Naive thymus-derived CD8-positive, alpha-beta T cell (primary cell): ENCODE measurements at regions not wholly inside any gene's neighbourhood (a gene's known extent, or its start where the extent isn't known, plus 50 kb on each side); places are given as distances from the start of the nearest gene placed in this dataset.

ENCODE experiments used
- ATAC-seq, 2 donors: fragments of 150-1000 bp; cut with Tn5 transposase in 1 of 2; sonication (Bioruptor Pico), chemical (Tn5 transposase) in 1 of 2; 1 replicate in 1 of 2; 2 replicates in 1 of 2; pipeline ENCODE4 v1.10.0; 2021; ENCODE audit warnings: mild to moderate bottlenecking in 2 of 2, moderate library complexity in 2 of 2
- POLR2A ChIA-PET: fragments of 350-600 bp; sonication (Branson Sonifier 250); formaldehyde crosslinking; loops from one replicate; lab custom pipeline; 2021; ENCODE audit warnings: antibody characterized with exemption; lab: Charles Lee
- DNase-seq, 10 donors: peaks; one replicate each; pipeline versions ENCODE4 v3.0.0 to v3.0.0-alpha.2; 2020 to 2022
- H3K27ac Mint-ChIP-seq, 10 donors: one replicate each; pipeline ENCODE4 v1.8.0; 2020 to 2022; ENCODE audit warnings: mild to moderate bottlenecking in 10 of 10, mixed read lengths in 10 of 10, moderate library complexity in 4 of 10, inconsistent platforms in 1 of 10
- H3K27me3 Mint-ChIP-seq, 5 donors: one replicate each; pipeline ENCODE4 v1.8.0; 2021 to 2022; ENCODE audit warnings: mixed read lengths in 5 of 5
- H3K36me3 Mint-ChIP-seq, 3 donors: one replicate each; pipeline ENCODE4 v1.8.0; 2020 to 2022; ENCODE audit warnings: mixed read lengths in 3 of 3, mild to moderate bottlenecking in 2 of 3, inconsistent platforms in 1 of 3
- H3K4me1 Mint-ChIP-seq, 4 donors: one replicate each; pipeline ENCODE4 v1.8.0; 2021 to 2022; ENCODE audit warnings: mixed read lengths in 4 of 4
- H3K4me3 Mint-ChIP-seq, 10 donors: one replicate each; pipeline ENCODE4 v1.8.0; 2020 to 2022; ENCODE audit warnings: mild to moderate bottlenecking in 10 of 10, mixed read lengths in 10 of 10, moderate library complexity in 6 of 10, inconsistent platforms in 1 of 10
- H3K9me3 Mint-ChIP-seq, 9 donors: one replicate each; pipeline ENCODE4 v1.8.0; 2020 to 2022; ENCODE audit warnings: mixed read lengths in 9 of 9, mild to moderate bottlenecking in 3 of 9, inconsistent platforms in 1 of 9, moderate library complexity in 1 of 9

DNA sequence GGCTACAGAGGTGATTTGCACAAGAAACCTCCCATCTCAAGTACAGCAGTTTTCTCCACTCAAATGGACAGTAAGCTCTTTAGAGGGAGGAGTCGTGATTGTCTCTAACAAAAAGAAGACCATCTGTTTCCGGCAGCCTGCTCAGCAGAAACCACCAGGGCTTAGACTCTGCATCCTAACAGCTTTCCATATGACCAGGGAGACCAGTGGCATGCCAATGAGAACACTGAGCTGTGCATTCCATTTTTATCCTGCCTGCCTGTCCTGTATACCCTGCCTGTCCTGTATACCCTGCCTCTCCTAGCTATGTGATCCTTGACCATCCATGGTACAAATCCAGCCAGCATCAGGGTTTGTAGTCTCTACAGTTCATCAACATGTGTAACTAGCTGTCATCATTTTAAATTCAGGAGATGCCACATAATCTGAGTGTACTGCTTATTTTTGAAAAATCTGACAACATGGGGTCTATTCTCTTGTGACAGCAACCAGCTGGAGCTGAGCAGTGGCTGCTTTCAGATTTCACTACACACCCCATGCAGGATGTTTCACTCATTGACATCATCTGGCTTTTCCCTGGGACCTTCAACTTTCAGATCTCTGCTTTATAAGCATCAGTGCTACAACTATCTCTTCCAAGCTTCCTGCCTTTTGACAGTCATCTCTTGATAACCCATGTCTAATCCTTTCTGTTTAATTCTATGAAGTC, 50.5 kb upstream of the POU2AF2 start:
- no peak overlapping the region for H3K27ac Mint-ChIP-seq
- ATAC-seq (no peak), DNase-seq (no peak)
- H3K36me3 Mint-ChIP-seq, result no peaks in the 10 kb centered on the region
- POLR2A ChIA-PET, result no interaction called here
- no peak overlapping the region for H3K4me3 Mint-ChIP-seq
- H3K4me1 Mint-ChIP-seq, result peaks cover 0 to 2% (median 0%) of the 10 kb centered on the region in 4 donors
- H3K27me3 Mint-ChIP-seq, result peaks cover 0 to 14% (median 11%) of the 10 kb centered on the region in 5 donors
- peaks cover 0 to 6% (median 0%) of the 10 kb centered on the region in 9 donors for H3K9me3 Mint-ChIP-seq

- Mint-ChIP-seq H3K27ac (peak overlapping the region in 1 of 10 donors; percentile 21), H3K27me3 (peaks cover 0 to 14% (median 11%) of the 10 kb centered on the region in 5 donors), H3K4me1 (peaks cover 0 to 2% (median 0%) of the 10 kb centered on the region in 4 donors), H3K4me3 (no peak overlapping the region), H3K36me3 (no peaks in the 10 kb centered on the region), H3K9me3 (peaks cover 0 to 6% (median 0%) of the 10 kb centered on the region in 9 donors)
- ATAC-seq (no peak), DNase-seq (no peak)
- POLR2A ChIA-PET, result no interaction called here
These were observed 51.5 kb upstream of the POU2AF2 start for GRCh38 chr11:111193924-111194490.

- Mint-ChIP-seq H3K27ac (no peak overlapping the region), H3K27me3 (peaks cover 4 to 23% (median 9%) of the 10 kb centered on the region in 5 donors), H3K36me3 (no peaks in the 10 kb centered on the region), H3K4me1 (peaks cover 0 to 25% (median 3%) of the 10 kb centered on the region in 4 donors), H3K9me3 (peaks cover 0 to 12% (median 2%) of the 10 kb centered on the region in 9 donors), H3K4me3 (no peak overlapping the region)
- no peak for DNase-seq
- ATAC-seq, result no peak
- POLR2A ChIA-PET, result no interaction called here
These were observed 56.1 kb upstream of the POU2AF2 start for GRCh38 chr11:111189466-111189865.

- Mint-ChIP-seq H3K4me1 (peaks cover 0 to 25% (median 3%) of the 10 kb centered on the region in 4 donors), H3K27ac (no peak overlapping the region), H3K36me3 (no peaks in the 10 kb centered on the region), H3K4me3 (no peak overlapping the region), H3K27me3 (peaks cover 4 to 23% (median 9%) of the 10 kb centered on the region in 5 donors), H3K9me3 (peaks cover 0 to 9% (median 0%) of the 10 kb centered on the region in 9 donors)
- POLR2A ChIA-PET, result no interaction called here
- ATAC-seq (no peak), DNase-seq (no peak)
These were observed 59.1 kb upstream of the POU2AF2 start for GRCh38 chr11:111186308-111186915.

- H3K4me3 Mint-ChIP-seq, result peak overlapping the region in 1 of 10 donors; percentile 24
- POLR2A ChIA-PET, result no interaction called here
- peaks cover 4 to 23% (median 9%) of the 10 kb centered on the region in 5 donors for H3K27me3 Mint-ChIP-seq
- H3K9me3 Mint-ChIP-seq, result peaks cover 0 to 9% (median 0%) of the 10 kb centered on the region in 9 donors
- no peaks in the 10 kb centered on the region for H3K36me3 Mint-ChIP-seq
- peak overlapping the region in 1 of 10 donors; percentile 23 for H3K27ac Mint-ChIP-seq
- peaks cover 0 to 25% (median 2%) of the 10 kb centered on the region in 4 donors for H3K4me1 Mint-ChIP-seq
- DNase-seq, result no peak
- ATAC-seq, result no peak
These were observed 60.3 kb upstream of the POU2AF2 start for GRCh38 chr11:111185266-111185665.

DNA sequence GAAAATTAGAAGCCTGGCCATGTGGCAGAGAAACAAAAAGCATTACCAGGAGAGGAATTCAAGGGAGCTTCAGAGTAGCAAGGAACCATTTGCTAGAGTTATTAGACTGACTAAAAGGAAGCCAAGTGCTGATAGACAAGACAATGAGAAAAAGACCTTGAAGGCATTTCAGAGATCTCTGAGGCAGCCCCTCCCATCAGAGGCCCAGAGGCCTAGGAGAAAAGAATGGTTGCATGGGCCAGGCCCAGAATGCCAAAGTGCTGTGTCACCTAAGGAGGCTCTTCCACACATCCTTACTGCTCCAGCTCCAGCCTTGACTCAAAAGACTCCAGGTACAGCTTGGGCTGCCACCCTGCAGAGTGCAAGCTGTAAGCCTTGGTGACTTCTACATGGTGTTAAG, 61.8 kb upstream of the POU2AF2 start:
- Mint-ChIP-seq H3K27ac (no peak overlapping the region), H3K27me3 (peaks cover 4 to 23% (median 9%) of the 10 kb centered on the region in 5 donors), H3K36me3 (no peaks in the 10 kb centered on the region), H3K4me3 (no peak overlapping the region), H3K9me3 (peaks cover 0 to 9% (median 0%) of the 10 kb centered on the region in 9 donors), H3K4me1 (peaks cover 0 to 35% (median 2%) of the 10 kb centered on the region in 4 donors)
- POLR2A ChIA-PET, result no interaction called here
- ATAC-seq (no peak), DNase-seq (no peak)

DNA sequence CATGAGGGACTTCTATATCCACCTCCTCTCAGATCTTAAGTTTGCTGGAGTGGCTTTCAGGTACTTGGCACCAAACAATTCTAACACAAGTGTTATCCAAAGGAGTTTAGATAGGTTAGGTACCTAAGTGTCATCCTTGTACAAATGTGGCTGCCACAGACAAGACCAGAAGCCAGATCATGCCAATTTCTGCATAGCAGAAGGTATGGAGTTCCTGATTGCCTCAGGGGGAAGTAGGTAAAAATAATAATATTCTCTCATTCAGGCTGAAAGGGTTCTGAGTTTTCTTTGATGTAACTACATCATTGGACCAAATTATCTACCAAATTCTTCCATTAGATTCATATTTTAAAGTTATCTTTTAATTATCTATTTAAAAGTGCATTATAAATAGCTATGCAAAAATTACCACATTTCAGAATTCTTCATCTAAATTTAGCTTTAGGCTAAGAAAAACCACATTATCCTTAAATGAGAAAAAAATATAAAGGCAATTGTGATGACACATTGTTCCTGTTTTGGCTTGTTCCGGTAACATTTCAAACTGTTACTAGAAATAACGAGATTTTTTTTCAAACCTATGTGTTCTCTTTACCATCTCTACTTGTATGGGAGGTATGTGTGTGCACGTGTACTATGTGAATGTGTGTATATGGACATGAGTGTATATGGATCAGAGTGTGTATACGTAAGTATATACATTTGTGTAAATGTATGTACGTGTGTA, 66.2 kb upstream of the POU2AF2 start:
- Mint-ChIP-seq H3K36me3 (no peaks in the 10 kb centered on the region), H3K4me3 (no peak overlapping the region), H3K9me3 (no peaks in the 10 kb centered on the region), H3K27ac (no peak overlapping the region), H3K4me1 (peaks cover 0 to 31% (median 0%) of the 10 kb centered on the region in 4 donors), H3K27me3 (peaks cover 0 to 8% (median 0%) of the 10 kb centered on the region in 5 donors)
- POLR2A ChIA-PET, result no interaction called here
- DNase-seq (no peak), ATAC-seq (no peak)

GRCh38 chr11:111177037-111177871, 68.3 kb upstream of the POU2AF2 start:
- Mint-ChIP-seq H3K9me3 (no peaks in the 10 kb centered on the region), H3K27me3 (peaks cover 0 to 10% (median 0%) of the 10 kb centered on the region in 5 donors), H3K36me3 (no peaks in the 10 kb centered on the region), H3K27ac (peak overlapping the region in 3 of 10 donors; percentile 11 to 44 (median 34)), H3K4me1 (peaks cover 0 to 31% (median 0%) of the 10 kb centered on the region in 4 donors), H3K4me3 (peak overlapping the region in 1 of 10 donors; percentile 5)
- DNase-seq (peak in 1 of 10 donors; percentile 14), ATAC-seq (peak in 1 of 2 donors; percentile 37)
- POLR2A ChIA-PET, result no interaction called here

- Mint-ChIP-seq H3K4me3 (no peak overlapping the region), H3K4me1 (peaks cover 0 to 31% (median 0%) of the 10 kb centered on the region in 4 donors), H3K36me3 (no peaks in the 10 kb centered on the region), H3K27me3 (peaks cover 0 to 10% (median 0%) of the 10 kb centered on the region in 5 donors), H3K9me3 (no peaks in the 10 kb centered on the region), H3K27ac (peak overlapping the region in 1 of 10 donors; percentile 34)
- DNase-seq, result no peak
- POLR2A ChIA-PET, result no interaction called here
- ATAC-seq, result no peak
These were observed 68.9 kb upstream of the POU2AF2 start for GRCh38 chr11:111176603-111177002.

- POLR2A ChIA-PET, result no interaction called here
- Mint-ChIP-seq H3K4me1 (peaks cover 0 to 18% (median 0%) of the 10 kb centered on the region in 4 donors), H3K36me3 (no peaks in the 10 kb centered on the region), H3K27ac (no peak overlapping the region), H3K9me3 (no peaks in the 10 kb centered on the region), H3K4me3 (no peak overlapping the region), H3K27me3 (peaks cover 0 to 5% (median 0%) of the 10 kb centered on the region in 5 donors)
- no peak for ATAC-seq
- DNase-seq, result no peak
These were observed 72.3 kb upstream of the POU2AF2 start for GRCh38 chr11:111173221-111173620.

GRCh38 chr11:111172321-111172862, 73.1 kb upstream of the POU2AF2 start:
- H3K4me1 Mint-ChIP-seq, result peaks cover 0 to 15% (median 0%) of the 10 kb centered on the region in 4 donors
- no peak for DNase-seq
- H3K4me3 Mint-ChIP-seq, result no peak overlapping the region
- ATAC-seq, result no peak
- POLR2A ChIA-PET, result no interaction called here
- H3K9me3 Mint-ChIP-seq, result no peaks in the 10 kb centered on the region
- H3K27ac Mint-ChIP-seq, result no peak overlapping the region
- peaks cover 0 to 5% (median 0%) of the 10 kb centered on the region in 5 donors for H3K27me3 Mint-ChIP-seq
- H3K36me3 Mint-ChIP-seq, result no peaks in the 10 kb centered on the region
